ENCODE measurements at regions not wholly inside any gene's neighbourhood (a gene's known extent, or its start where the extent isn't known, plus 50 kb on each side); places are given as distances from the start of the nearest gene placed in this dataset.

DNA sequence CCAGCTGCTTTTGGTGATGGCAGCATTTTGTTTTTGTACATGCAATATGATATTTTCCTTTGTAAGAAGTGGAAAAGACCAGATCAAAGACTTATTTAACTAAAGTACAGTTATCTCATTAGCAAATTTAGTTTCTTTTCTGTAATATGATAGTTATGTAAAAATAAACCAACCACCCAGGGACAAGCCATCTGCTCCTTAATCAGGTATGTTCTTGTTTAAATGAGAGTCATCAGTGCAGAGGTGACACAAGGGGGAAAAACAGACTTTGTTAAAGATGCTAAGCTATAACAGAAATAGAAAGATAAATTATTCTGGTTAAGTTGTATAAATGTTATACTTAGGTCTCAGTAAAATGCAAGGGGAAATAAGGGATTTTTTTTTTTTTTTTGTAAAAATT, 805.7 kb upstream of the SEMA6A start:
- Histone ChIP-seq H3K27me3 (ENCODE audit: insufficient read depth, low read depth, low read length) (no peaks in the 10 kb centered on the region), H3K9me2 (ENCODE audit: insufficient read depth, low read length) (no peaks in the 10 kb centered on the region), H2AFZ (ENCODE audit: low read depth, low read length) (no peak overlapping the region), H3K4me2 (ENCODE audit: low read length) (no peak overlapping the region), H3K4me3 (ENCODE audit: low read length) (no peak overlapping the region), H3K9me3 (ENCODE audit: low read length) (no peaks in the 10 kb centered on the region), H3K9ac (ENCODE audit: low read length) (no peak overlapping the region), H3K27ac (ENCODE audit: low read length) (no peak overlapping the region), H3K36me3 (ENCODE audit: insufficient read depth, low read length) (no peaks in the 10 kb centered on the region), H3K79me2 (replicated peaks; ENCODE audit: insufficient read depth, low read length) (no peaks in the 10 kb centered on the region), H3F3A (ENCODE audit: insufficient read depth, low read length, poor library complexity, severe bottlenecking) (no peaks in the 10 kb centered on the region), H4K20me1 (ENCODE audit: insufficient read depth) (no peaks in the 10 kb centered on the region)
- TF ChIP-seq TAF1 (IDR thresholded peaks at IDR 0.05; ENCODE audit: low read depth) (no peak), EZH2 (IDR thresholded peaks at IDR 0.05; ENCODE audit: borderline replicate concordance, insufficient read depth, low read length, poor library complexity, severe bottlenecking) (no peak), RAD21 (conservative IDR thresholded peaks at IDR 0.05) (no peak), EP300 (conservative IDR thresholded peaks at IDR 0.05; ENCODE audit: poor library complexity, severe bottlenecking) (no peak), POLR2AphosphoS5 (IDR thresholded peaks at IDR 0.05) (no peak), SMC3 (conservative IDR thresholded peaks at IDR 0.05; ENCODE audit: poor library complexity) (no peak), MXI1 (conservative IDR thresholded peaks at IDR 0.05; ENCODE audit: poor library complexity, severe bottlenecking) (no peak)
- TF ChIP-seq, protein P1, sequence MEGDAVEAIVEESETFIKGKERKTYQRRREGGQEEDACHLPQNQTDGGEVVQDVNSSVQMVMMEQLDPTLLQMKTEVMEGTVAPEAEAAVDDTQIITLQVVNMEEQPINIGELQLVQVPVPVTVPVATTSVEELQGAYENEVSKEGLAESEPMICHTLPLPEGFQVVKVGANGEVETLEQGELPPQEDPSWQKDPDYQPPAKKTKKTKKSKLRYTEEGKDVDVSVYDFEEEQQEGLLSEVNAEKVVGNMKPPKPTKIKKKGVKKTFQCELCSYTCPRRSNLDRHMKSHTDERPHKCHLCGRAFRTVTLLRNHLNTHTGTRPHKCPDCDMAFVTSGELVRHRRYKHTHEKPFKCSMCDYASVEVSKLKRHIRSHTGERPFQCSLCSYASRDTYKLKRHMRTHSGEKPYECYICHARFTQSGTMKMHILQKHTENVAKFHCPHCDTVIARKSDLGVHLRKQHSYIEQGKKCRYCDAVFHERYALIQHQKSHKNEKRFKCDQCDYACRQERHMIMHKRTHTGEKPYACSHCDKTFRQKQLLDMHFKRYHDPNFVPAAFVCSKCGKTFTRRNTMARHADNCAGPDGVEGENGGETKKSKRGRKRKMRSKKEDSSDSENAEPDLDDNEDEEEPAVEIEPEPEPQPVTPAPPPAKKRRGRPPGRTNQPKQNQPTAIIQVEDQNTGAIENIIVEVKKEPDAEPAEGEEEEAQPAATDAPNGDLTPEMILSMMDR (IDR thresholded peaks at IDR 0.05; ENCODE audit: poor library complexity, severe bottlenecking), result no peak
- TF ChIP-seq, protein P2, sequence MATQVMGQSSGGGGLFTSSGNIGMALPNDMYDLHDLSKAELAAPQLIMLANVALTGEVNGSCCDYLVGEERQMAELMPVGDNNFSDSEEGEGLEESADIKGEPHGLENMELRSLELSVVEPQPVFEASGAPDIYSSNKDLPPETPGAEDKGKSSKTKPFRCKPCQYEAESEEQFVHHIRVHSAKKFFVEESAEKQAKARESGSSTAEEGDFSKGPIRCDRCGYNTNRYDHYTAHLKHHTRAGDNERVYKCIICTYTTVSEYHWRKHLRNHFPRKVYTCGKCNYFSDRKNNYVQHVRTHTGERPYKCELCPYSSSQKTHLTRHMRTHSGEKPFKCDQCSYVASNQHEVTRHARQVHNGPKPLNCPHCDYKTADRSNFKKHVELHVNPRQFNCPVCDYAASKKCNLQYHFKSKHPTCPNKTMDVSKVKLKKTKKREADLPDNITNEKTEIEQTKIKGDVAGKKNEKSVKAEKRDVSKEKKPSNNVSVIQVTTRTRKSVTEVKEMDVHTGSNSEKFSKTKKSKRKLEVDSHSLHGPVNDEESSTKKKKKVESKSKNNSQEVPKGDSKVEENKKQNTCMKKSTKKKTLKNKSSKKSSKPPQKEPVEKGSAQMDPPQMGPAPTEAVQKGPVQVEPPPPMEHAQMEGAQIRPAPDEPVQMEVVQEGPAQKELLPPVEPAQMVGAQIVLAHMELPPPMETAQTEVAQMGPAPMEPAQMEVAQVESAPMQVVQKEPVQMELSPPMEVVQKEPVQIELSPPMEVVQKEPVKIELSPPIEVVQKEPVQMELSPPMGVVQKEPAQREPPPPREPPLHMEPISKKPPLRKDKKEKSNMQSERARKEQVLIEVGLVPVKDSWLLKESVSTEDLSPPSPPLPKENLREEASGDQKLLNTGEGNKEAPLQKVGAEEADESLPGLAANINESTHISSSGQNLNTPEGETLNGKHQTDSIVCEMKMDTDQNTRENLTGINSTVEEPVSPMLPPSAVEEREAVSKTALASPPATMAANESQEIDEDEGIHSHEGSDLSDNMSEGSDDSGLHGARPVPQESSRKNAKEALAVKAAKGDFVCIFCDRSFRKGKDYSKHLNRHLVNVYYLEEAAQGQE (IDR thresholded peaks at IDR 0.05; ENCODE audit: borderline replicate concordance), result no peak

GRCh38 chr5:117379521-117379920, 804.9 kb upstream of the SEMA6A start:
- Histone ChIP-seq H3K9ac (ENCODE audit: low read length) (no peak overlapping the region), H3K9me3 (ENCODE audit: low read length) (no peaks in the 10 kb centered on the region), H4K20me1 (ENCODE audit: insufficient read depth) (no peaks in the 10 kb centered on the region), H3K27me3 (ENCODE audit: insufficient read depth, low read depth, low read length) (no peaks in the 10 kb centered on the region), H2AFZ (ENCODE audit: low read depth, low read length) (no peak overlapping the region), H3K79me2 (replicated peaks; ENCODE audit: insufficient read depth, low read length) (no peaks in the 10 kb centered on the region), H3F3A (ENCODE audit: insufficient read depth, low read length, poor library complexity, severe bottlenecking) (no peaks in the 10 kb centered on the region), H3K4me2 (ENCODE audit: low read length) (no peak overlapping the region), H3K27ac (ENCODE audit: low read length) (no peak overlapping the region), H3K9me2 (ENCODE audit: insufficient read depth, low read length) (no peaks in the 10 kb centered on the region), H3K4me3 (ENCODE audit: low read length) (no peak overlapping the region), H3K36me3 (ENCODE audit: insufficient read depth, low read length) (no peaks in the 10 kb centered on the region)
- TF ChIP-seq EZH2 (IDR thresholded peaks at IDR 0.05; ENCODE audit: borderline replicate concordance, insufficient read depth, low read length, poor library complexity, severe bottlenecking), result no peak
- TF ChIP-seq SMC3 (conservative IDR thresholded peaks at IDR 0.05; ENCODE audit: poor library complexity), result no peak
- TF ChIP-seq MXI1 (conservative IDR thresholded peaks at IDR 0.05; ENCODE audit: poor library complexity, severe bottlenecking), result no peak
- no peak for TF ChIP-seq RAD21 (conservative IDR thresholded peaks at IDR 0.05)
- TF ChIP-seq, protein P1 (IDR thresholded peaks at IDR 0.05; ENCODE audit: poor library complexity, severe bottlenecking), result no peak
- TF ChIP-seq, protein P2 (IDR thresholded peaks at IDR 0.05; ENCODE audit: borderline replicate concordance), result no peak
- TF ChIP-seq TAF1 (IDR thresholded peaks at IDR 0.05; ENCODE audit: low read depth), result no peak
- TF ChIP-seq EP300 (conservative IDR thresholded peaks at IDR 0.05; ENCODE audit: poor library complexity, severe bottlenecking), result no peak
- no peak for TF ChIP-seq POLR2AphosphoS5 (IDR thresholded peaks at IDR 0.05)
